ENCODE measurements at regions not wholly inside any gene's neighbourhood (a gene's known extent, or its start where the extent isn't known, plus 50 kb on each side); places are given as distances from the start of the nearest gene placed in this dataset.
A peak's percentile ranks its signal among the peaks of the same experiment; 100 is the strongest.

GRCh38 chr3:10706156-10706739 is 109.8 kb upstream of the SLC6A11 start:
- peaks cover 78% of the 10 kb centered on the region for H3K27me3 Mint-ChIP-seq
- ChIA-PET POLR2A (no interaction called here), CTCF (interaction anchor here (1.0 to 2.1 kb wide), 3 partner anchors 18 to 288 kb away, joined by 3 to 9 read pairs (median 3); no protein-coding TSS in a partner anchor)
- H3K4me1 Mint-ChIP-seq (ENCODE audit: low read depth), result peaks cover 3% of the 10 kb centered on the region
- no peak overlapping the region for H3K27ac Mint-ChIP-seq
- DNase-seq (peak; percentile 11), ATAC-seq (peak; percentile 26)
- no peak for TF ChIP-seq CTCF (IDR thresholded peaks at IDR 0.05)
- intact Hi-C loops (cut with micrococcal nuclease), result loop anchor here (10.0 kb wide), 1 partner anchor 361 kb away; no protein-coding TSS in a partner anchor
- no peaks in the 10 kb centered on the region for H3K9me3 Mint-ChIP-seq
- H3K36me3 Mint-ChIP-seq (ENCODE audit: low read depth), result no peaks in the 10 kb centered on the region
- no peak overlapping the region for H3K4me3 Mint-ChIP-seq

- Mint-ChIP-seq H3K4me3 (no peak overlapping the region), H3K27ac (no peak overlapping the region), H3K9me3 (no peaks in the 10 kb centered on the region), H3K27me3 (peaks cover 73% of the 10 kb centered on the region), H3K36me3 (ENCODE audit: low read depth) (no peaks in the 10 kb centered on the region), H3K4me1 (ENCODE audit: low read depth) (peaks cover 3% of the 10 kb centered on the region)
- DNase-seq (no peak), ATAC-seq (no peak)
- TF ChIP-seq CTCF (IDR thresholded peaks at IDR 0.05), result no peak
- ChIA-PET CTCF (interaction anchor here (0.8 to 2.1 kb wide), 4 partner anchors 18 to 288 kb away, joined by 3 to 9 read pairs (median 3); no protein-coding TSS in a partner anchor), POLR2A (no interaction called here)
- intact Hi-C loops (cut with micrococcal nuclease), result loop anchor here (10.0 kb wide), 1 partner anchor 362 kb away; no protein-coding TSS in a partner anchor
Measured at GRCh38 chr3:10706740-10707399, 109.2 kb upstream of the SLC6A11 start.

- no peaks in the 10 kb centered on the region for H3K9me3 Mint-ChIP-seq
- H3K4me3 Mint-ChIP-seq, result no peak overlapping the region
- intact Hi-C loops (cut with micrococcal nuclease), result loop anchor here (10.0 kb wide), 1 partner anchor 363 kb away; no protein-coding TSS in a partner anchor
- DNase-seq (no peak), ATAC-seq (no peak)
- peak; percentile 21 for TF ChIP-seq CTCF (IDR thresholded peaks at IDR 0.05)
- H3K27ac Mint-ChIP-seq, result no peak overlapping the region
- peaks cover 70% of the 10 kb centered on the region for H3K27me3 Mint-ChIP-seq
- POLR2A ChIA-PET, result no interaction called here
- no peaks in the 10 kb centered on the region for H3K36me3 Mint-ChIP-seq (ENCODE audit: low read depth)
- peaks cover 3% of the 10 kb centered on the region for H3K4me1 Mint-ChIP-seq (ENCODE audit: low read depth)
- CTCF ChIA-PET, result interaction anchor here (0.8 to 2.1 kb wide), 3 partner anchors 23 to 289 kb away, joined by 3 to 9 read pairs (median 3); no protein-coding TSS in a partner anchor
Measured at GRCh38 chr3:10707400-10708215, 108.4 kb upstream of the SLC6A11 start.

- ATAC-seq (no peak), DNase-seq (no peak)
- TF ChIP-seq CTCF (IDR thresholded peaks at IDR 0.05), result no peak
- Mint-ChIP-seq H3K4me3 (no peak overlapping the region), H3K4me1 (ENCODE audit: low read depth) (peaks cover 3% of the 10 kb centered on the region), H3K9me3 (no peaks in the 10 kb centered on the region), H3K27ac (no peak overlapping the region), H3K27me3 (peaks cover 66% of the 10 kb centered on the region), H3K36me3 (ENCODE audit: low read depth) (no peaks in the 10 kb centered on the region)
- ChIA-PET CTCF (interaction anchor here (1.1 kb wide), 1 partner anchor 31 kb away, joined by 3 read pairs; no protein-coding TSS in a partner anchor), POLR2A (no interaction called here)
- intact Hi-C loops (cut with micrococcal nuclease), result loop anchor here (10.0 kb wide), 1 partner anchor 364 kb away; no protein-coding TSS in a partner anchor
Measured at GRCh38 chr3:10708216-10708893, 107.7 kb upstream of the SLC6A11 start.
